ENCODE measurements at regions not wholly inside any gene's neighbourhood (a gene's known extent, or its start where the extent isn't known, plus 50 kb on each side); places are given as distances from the start of the nearest gene placed in this dataset.

DNA sequence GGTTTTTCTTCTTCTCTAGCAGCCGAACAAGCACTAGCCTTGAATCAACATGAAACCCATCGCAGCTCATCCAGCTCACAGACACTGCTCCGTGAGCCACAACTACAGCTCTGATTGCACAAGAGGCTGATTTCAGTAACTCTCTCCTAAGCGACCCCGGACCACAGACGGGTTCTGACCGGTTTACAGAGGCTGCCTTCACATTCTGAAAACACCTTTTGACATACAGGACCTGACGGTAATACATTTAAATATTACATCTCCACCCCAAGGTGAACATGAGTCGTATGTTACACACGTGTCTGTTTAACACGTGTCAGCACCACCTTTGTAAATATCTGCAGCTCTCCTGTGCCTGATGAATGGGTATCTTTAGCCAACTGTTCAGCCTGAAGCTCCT lies 120.7 kb downstream of the TMEM18 start:
- no peak for DNase-seq (ENCODE audit: low read depth, low spot score)
- H3K27ac ChIP-seq = no peak overlapping the region

DNA sequence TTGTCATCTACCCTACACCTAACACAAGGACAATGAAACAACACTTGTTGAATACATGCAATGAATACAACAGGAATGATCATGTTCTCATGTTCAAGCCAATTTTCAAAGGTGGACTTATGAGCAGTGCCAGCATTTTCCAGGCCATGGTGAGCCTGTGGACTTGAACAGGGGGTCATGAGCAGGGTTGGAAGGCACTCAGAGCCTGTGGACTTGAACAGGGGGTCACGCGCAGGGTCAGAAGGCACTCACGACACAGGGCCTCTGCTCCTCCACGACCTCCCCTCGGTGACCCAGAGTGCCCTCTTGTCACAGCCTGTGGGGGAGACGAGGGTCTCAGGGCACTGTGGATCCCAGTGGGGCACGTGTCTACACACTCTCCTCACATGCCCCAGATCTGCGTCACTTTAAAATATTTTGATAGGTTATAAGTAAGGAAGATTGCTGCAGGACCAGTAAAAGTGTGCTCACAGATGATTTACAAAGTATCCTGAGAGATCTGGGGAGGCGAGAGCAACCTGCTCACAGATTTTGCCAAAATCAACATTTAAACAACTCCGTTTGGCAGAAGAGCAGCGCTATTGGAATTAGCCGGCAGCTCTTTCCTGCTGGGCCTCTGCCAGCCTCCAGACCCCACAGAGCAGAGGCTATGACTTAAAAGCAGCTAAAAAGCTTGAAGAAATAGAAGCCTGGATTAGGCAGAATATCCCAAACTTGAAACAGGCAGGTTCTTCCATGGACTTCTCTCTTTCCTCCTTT lies 121.9 kb downstream of the TMEM18 start:
- no peak for DNase-seq (ENCODE audit: low read depth, low spot score)

DNA sequence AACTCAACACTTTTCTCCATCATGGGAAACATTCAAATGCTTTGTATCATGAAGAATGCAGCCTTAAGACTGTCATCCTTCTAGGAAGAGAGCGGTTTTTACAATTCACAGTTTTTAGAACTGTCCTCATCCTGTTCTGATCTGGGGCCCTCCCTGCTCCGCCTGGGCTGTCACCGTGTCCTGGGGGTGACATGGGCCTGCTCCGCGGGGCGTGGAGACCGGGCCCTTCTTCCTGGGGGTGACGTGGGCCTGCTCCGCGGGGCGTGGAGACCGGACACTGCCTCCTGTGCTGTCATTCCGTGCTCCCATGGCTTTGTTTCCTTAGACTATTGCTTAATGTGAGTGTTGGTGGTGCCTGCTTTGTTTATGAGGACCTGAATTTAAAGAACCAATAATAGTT lies 122.8 kb downstream of the TMEM18 start:
- DNase-seq (ENCODE audit: low read depth, low spot score) = no peak
- no peak overlapping the region for H3K27ac ChIP-seq

More for the DNA sequence above, 121.9 kb downstream of the TMEM18 start:
- no peak overlapping the region for H3K27ac ChIP-seq

DNA sequence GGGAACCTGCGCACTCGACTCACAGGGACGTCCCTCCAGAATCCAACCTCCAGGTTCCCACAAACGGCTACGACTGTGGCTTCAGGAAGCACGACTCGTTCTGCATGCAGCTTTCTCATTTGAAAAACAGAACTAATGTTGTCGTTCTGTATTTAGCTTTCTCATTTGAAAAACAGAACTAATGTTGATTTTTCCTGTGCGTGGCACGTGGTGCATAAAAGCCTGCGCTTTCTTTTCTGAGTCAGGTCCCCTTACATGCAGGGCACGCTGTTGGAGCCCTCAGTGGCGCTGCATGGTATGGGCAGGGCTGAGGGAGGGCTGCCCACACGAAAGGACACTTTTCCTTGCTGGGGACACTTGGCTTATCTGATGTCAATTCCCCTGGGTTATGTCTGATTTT lies 124.3 kb downstream of the TMEM18 start:
- no peak overlapping the region for H3K27ac ChIP-seq
- DNase-seq (ENCODE audit: low read depth, low spot score) = no peak

- DNase-seq (ENCODE audit: low read depth, low spot score) = no peak
- H3K27ac ChIP-seq = no peak overlapping the region
These were observed 125.6 kb downstream of the TMEM18 start for GRCh38 chr2:551621-552020.

GRCh38 chr2:550860-551567 lies 126.2 kb downstream of the TMEM18 start:
- H3K27ac ChIP-seq = no peak overlapping the region
- DNase-seq (ENCODE audit: low read depth, low spot score) = no peak

DNA sequence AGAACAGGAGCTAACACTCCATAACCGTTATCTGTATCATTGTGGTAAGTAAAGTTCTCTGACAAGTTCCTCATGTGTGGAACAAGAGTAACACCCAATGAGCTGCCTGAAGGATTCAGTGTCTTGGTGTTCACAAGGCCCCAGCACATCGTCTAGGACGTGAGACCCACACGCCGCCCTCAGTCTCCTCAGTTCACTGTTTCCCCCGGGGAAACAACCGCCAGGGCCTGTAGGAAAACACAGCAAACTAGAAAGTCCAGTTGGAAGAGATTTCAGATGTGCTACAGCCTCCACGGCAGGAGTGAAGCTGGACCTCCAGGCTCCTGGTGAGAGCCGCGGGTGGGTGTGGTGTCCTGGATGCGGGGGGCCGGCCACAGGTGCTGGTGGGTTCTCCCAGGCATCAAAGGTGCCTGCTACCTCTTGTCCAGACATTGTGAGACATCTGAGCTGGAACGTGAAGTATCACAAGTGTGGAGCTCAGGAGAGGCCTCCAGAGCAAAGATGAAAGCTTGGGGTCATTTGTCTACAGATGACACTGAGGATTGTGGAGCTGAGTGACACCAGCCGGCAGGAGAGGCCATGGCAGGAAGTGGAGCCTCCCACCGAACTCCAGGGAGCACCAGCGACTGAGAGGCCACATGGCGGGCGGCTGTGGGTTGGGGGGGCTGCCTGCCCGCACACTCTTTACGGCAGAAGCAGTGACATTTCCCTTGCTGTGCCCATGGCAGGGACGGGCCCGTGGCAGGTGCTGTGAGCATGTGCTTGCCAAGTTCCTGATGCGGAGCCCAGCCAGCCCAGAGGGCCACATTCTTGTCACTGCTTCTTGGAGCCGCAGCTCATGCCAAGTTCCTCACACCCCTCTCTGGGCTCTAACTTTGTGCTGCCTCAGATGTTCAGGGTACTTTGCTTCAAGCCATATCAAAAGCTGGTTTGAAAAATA lies 131.2 kb downstream of the TMEM18 start:
- H3K27ac ChIP-seq = no peak overlapping the region
- DNase-seq (ENCODE audit: low read depth, low spot score) = no peak

- no peak overlapping the region for H3K27ac ChIP-seq
- no peak for DNase-seq (ENCODE audit: low read depth, low spot score)
These were observed 132.0 kb downstream of the TMEM18 start for GRCh38 chr2:545228-545627.

GRCh38 chr2:538646-539045 lies 138.6 kb downstream of the TMEM18 start:
- H3K27ac ChIP-seq = no peak overlapping the region
- no peak for DNase-seq (ENCODE audit: low read depth, low spot score)

- no peak overlapping the region for H3K27ac ChIP-seq
- no peak for DNase-seq (ENCODE audit: low read depth, low spot score)
These were observed 142.0 kb downstream of the TMEM18 start for GRCh38 chr2:535222-535621.

- H3K27ac ChIP-seq = no peak overlapping the region
- no peak for DNase-seq (ENCODE audit: low read depth, low spot score)
These were observed 147.4 kb downstream of the TMEM18 start for GRCh38 chr2:529852-530251.

GRCh38 chr2:529424-529823 lies 147.8 kb downstream of the TMEM18 start:
- H3K27ac ChIP-seq = no peak overlapping the region
- DNase-seq (ENCODE audit: low read depth, low spot score) = no peak

- no peak for DNase-seq (ENCODE audit: low read depth, low spot score)
- H3K27ac ChIP-seq = no peak overlapping the region
These were observed 149.6 kb downstream of the TMEM18 start for GRCh38 chr2:527581-527980.

GRCh38 chr2:526918-527317 lies 150.3 kb downstream of the TMEM18 start:
- no peak for DNase-seq (ENCODE audit: low read depth, low spot score)
- H3K27ac ChIP-seq = no peak overlapping the region

DNA sequence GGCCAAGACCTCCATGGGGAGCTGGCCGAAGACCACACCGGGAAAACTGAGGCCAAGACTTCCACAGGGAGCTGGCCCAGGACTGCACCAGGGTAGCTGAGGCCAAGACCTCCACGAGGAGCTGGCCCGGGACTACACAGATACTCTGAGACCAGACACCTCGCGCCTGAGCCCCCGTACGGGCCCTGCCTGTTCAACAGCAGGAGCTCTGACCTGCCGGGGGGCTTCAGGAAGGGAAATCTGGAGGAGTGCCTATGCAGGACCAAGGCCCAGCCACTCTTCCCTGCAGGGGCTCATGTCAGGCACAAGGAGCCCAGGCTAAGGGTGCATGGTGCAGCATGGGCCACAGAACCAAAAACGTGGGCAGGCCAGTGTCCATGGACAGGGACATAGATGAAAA lies 151.6 kb downstream of the TMEM18 start:
- no peak overlapping the region for H3K27ac ChIP-seq
- no peak for DNase-seq (ENCODE audit: low read depth, low spot score)

DNA sequence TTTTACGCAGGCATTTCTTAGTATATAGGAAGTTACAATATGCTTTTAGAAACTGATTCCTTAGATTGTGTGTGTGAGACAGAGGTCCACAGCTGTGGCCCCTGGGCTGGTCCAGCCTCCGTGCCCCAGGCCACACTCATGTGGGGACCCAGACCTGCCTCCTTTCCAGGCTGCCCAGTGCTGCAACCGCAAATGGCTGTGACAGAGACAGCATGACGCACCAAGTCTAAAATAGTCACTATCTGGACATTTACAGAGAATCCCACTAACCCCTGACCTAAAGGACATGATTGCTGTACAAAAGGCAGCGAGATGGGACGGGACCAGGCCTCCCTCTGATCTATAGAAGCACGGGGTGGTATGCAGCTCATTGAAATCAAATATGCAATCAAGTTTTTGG lies 152.2 kb downstream of the TMEM18 start:
- no peak overlapping the region for H3K27ac ChIP-seq
- DNase-seq (ENCODE audit: low read depth, low spot score) = no peak

DNA sequence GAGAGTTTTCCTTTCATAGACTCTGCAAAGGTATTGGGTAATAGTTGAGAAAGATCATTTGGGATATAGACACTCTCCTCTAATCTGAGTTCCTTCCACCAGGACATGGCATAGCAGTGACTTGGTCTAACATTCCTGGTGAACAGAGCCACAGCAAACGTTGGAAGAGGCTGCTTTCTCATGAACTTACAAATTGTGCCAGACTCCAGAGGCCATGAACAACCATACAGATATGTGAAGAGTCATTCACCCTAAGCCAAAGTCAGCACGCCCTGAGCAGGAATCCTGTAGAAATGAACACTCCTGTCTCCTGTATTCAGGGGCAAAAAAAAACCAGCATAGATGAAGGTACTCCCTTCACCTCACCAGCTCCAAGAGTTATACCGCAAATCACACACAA lies 152.8 kb downstream of the TMEM18 start:
- no peak overlapping the region for H3K27ac ChIP-seq
- DNase-seq (ENCODE audit: low read depth, low spot score) = no peak

GRCh38 chr2:523698-524270 lies 153.4 kb downstream of the TMEM18 start:
- no peak for DNase-seq (ENCODE audit: low read depth, low spot score)
- no peak overlapping the region for H3K27ac ChIP-seq

DNA sequence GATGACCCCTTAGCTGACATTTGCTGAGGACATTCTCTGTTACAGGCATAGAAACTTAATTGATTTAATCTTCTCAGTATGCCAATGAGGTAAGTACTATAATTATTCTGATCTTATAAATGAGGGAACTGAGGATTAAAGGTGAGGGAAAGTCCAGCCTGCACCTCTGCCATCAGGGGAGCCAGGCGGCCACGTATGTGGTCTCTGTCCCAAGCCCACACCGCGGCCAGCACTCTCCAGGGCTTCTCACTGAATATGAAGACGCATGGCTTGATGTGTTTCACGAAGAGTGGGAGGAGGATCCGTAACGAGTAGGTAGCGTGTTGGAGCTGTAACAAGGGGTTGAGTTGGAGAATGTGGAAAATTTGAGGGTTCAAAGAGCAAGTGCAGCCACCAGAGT lies 154.4 kb downstream of the TMEM18 start:
- no peak overlapping the region for H3K27ac ChIP-seq
- no peak for DNase-seq (ENCODE audit: low read depth, low spot score)

GRCh38 chr2:521853-522530 lies 155.2 kb downstream of the TMEM18 start:
- DNase-seq (ENCODE audit: low read depth, low spot score) = no peak
- no peak overlapping the region for H3K27ac ChIP-seq
